GM18907 (cell line): ENCODE measurements at regions not wholly inside any gene's neighbourhood (a gene's known extent, or its start where the extent isn't known, plus 50 kb on each side); places are given as distances from the start of the nearest gene placed in this dataset.

Source experiments
- ATAC-seq: cut with Tn5 transposase; IDR thresholded peaks from one replicate; pipeline ENCODE4 v1.9.1; 2021; ENCODE audit warnings: mild to moderate bottlenecking, moderate library complexity; ENCODE audit not compliant: unreplicated experiment

- no peak for ATAC-seq
Measured at GRCh38 chr16:85320677-85321385, 208.6 kb upstream of the CIBAR2 start.

GRCh38 chr16:85321509-85322271, 209.4 kb upstream of the CIBAR2 start:
- ATAC-seq = no peak

GRCh38 chr16:85323230-85323960, 211.1 kb upstream of the CIBAR2 start:
- ATAC-seq = no peak

DNA sequence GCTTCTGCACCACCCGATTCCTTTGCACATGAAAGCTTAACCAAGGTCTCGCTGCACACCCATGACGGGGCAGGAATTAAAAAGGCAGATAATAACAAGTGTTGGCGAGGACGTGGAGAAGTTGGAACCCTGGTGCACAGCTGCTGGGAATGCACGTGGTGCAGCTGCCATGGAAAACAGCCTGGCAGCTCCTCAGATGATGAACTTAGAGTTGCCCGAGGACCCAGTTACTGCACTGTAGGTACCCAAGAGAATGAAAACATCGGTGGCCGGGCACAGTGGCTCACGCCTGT, 211.6 kb upstream of the CIBAR2 start:
- ATAC-seq = no peak

- no peak for ATAC-seq
Measured at GRCh38 chr16:85324488-85324887, 212.2 kb upstream of the CIBAR2 start.

GRCh38 chr16:85326113-85326793, 214.0 kb upstream of the CIBAR2 start:
- no peak for ATAC-seq

GRCh38 chr16:85326794-85327181, 214.5 kb upstream of the CIBAR2 start:
- ATAC-seq = no peak

DNA sequence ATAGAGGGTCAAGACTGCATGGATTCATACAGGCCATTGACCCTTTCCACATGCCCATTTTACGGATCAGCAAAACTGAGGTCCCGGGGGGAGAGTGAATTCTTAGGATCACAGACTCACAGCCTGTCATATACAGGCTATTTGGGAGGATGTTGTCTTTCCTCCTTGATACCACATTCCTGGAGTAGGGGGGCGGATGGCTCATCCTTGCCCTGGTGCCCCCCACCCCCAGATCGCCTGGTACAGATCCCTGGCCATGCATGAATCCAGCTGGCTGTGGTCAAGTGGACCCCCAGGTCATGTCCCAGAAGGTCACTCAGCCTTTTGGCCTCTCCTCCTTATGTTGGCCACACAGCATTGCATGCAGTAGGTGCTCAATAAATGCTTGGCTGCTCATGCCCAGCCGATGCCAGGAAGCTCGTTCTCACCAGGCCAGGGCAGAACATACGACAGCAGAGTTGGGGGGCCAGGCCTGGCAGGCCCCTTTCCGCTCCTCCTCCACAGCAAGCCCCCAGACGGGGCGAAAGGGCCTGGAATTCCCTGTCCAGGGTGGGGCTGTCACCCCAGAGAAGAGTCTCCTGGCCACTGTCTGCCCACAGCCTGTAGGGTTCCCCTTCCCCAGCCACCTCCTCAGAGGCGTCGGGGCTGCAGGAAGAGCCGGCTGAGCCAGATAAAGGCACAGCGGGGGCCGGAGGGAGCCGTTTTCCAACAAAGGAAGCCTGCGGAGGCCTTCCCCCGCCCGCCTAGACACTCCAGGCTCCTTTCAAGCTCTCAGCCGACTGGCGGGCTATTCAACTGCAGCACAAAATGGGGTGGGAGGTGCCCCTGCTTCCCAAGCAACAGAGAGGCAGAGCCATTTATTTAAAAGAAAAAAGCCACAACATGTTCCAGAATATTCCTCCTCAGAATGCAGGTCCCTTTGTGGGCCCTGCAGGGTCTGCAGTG, 215.7 kb upstream of the CIBAR2 start:
- no peak for ATAC-seq

DNA sequence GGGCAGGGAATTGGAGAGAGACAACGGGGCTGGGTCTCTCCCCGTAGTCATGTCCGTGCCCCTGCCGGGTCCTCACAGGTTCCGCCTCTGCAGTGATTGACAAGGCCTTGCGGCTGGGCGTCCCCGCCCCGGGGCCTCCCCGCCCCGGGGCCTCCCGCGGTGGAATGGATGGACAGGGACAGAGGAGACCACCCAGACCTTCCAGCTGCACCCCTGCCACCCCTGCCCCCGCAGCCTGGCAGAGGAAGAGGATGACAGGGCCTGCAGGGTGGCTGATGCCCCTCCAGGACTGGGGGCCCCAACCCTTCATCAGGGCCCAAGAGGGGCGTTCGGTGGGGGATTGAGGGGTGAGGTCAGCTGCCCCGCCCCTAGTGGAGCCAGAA, 216.4 kb upstream of the CIBAR2 start:
- no peak for ATAC-seq

GRCh38 chr16:85329059-85329812, 217.0 kb upstream of the CIBAR2 start:
- no peak for ATAC-seq

DNA sequence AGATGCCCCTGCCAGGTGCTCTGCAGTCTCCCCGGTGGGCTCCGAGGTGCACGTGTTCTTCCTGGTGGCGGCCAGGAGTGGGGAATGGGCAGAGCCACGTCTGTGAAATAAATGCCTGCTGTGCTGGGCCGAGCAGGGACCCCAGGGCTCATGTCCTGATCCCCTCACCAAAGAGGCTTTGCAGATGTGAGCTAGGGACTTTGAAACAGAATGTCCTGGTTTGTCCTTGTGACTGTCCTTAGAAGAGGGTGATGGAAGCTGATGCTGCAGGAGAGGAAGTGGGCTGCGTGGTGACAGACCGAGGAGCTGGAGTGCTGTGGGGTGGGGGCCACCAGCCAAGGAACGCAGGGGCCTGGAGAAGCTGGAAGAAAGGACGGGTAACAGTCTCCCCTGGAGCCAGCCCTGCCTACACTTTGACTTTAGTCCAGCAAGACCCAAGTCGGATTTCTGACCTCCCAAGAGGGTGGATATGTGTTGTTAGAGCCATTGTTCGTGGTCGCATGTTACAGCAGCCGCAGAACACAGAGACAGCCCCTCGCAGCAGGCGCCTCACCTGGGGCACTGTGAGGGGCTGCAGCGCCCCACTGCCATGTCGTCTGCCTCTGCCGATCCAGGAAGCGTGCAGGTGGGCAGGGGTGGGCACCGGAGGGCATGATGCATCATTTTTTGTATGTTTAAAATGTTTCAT, 217.9 kb upstream of the CIBAR2 start:
- no peak for ATAC-seq

GRCh38 chr16:85330694-85331188, 218.5 kb upstream of the CIBAR2 start:
- ATAC-seq = no peak

DNA sequence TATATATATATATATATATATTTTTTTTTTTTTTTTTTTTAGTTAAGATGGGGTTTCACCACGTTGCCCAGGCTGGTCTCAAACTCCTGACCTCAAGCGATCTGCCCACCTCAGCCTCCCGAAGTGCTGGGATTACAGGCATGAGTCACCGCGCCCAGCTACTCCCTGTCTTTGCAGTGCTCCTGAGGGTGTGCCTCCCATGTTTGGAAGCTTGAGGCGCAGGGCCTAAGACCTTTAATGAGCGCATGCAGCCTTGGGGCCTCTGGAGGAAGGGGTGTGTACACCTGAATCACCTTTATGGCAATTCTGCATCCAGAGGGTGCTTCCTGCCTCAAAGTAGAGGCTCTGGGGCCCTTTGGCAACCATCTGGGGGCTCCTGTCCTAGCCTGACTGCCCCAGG, 219.4 kb upstream of the CIBAR2 start:
- no peak for ATAC-seq

- no peak for ATAC-seq
Measured at GRCh38 chr16:85332175-85332574, 219.9 kb upstream of the CIBAR2 start.

GRCh38 chr16:85333337-85333736, 221.1 kb upstream of the CIBAR2 start:
- ATAC-seq = no peak

DNA sequence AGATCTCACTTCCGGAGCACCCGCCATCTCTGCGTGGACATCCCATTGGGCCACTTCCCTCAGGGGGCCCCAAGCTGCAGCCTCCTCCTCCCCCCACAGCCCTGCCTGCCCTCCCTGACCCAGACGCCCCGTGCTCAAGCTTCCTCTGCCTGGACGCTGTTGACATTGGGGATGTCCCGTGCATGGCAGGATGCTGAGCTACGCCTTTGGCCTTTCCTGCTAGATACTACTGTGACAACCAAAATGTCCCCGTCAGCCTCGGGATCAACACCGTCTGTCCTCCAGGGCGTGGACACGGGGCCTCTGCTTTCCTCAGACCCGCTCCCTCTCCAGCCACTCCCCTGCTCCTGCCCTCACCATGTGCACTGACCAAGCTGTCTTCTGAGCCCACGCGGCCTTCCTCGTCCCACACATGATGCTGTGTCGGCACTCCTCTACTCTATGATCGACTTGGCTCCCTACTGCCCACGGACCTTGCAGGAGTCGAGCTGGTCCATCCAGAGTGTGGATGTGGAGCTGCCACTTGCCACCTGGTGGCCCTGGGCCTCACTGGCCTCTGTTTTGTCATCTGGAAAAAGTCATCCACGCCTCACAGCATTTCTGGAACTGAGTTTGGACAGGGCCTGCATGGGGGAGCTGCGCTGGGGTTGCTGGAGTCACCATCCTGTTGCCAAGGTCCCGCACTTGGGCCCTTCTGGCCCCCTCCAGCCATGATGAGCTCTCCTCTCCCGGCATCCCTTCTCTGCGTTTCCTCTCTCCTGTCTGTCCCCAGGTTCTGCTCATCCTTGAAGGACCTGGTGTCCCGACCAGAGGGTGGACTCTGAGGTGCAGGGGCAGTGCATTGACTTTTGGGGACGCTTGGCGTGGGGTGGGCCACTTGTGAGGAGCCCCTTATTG, 221.7 kb upstream of the CIBAR2 start:
- ATAC-seq = no peak

DNA sequence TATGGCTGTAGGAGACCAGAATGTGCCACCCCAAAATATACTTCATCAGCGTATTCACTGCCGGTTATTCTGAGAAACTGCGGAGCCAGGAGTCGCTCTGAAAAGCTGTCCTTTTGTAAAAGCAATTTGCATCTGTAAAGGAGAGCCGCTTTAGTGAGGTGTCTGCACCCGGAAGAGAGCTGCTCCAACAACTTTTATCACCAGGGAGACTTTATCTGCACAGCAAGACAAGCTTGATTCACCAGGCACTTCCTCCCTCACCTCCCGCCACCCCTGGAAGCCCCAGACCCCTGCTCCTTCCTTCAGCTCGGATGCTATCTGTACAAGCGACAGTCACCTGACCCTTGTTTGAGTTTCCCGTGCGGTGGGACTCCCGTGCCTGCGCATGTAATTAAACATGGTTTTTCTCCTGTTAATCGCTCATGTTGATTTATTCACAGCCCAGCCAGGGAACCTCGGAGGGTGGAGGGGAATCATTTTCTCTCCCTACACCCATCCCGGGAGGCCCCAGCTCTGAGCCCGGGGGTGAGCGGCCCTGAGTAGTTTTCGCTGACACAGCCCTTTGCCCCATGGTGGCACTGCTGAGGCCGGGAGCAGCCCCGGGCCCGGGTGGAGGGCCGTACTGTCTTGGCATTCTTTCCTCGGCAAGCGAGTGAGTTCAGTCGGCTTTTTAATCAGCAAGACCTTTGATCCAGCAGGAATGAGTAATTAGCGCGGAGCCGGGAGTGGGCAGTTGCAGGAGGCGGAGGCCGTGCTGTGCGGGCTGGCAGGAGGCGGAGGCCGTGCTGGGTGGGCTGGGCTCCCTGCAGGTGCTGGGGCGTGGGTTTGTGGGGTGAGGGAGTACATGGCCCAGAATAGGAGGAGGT, 222.7 kb upstream of the CIBAR2 start:
- no peak for ATAC-seq
